Activated T-cell treated with anti-CD3 and anti-CD28 coated beads for 4 hours (primary cell): ENCODE measurements at regions not wholly inside any gene's neighbourhood (a gene's known extent, or its start where the extent isn't known, plus 50 kb on each side); places are given as distances from the start of the nearest gene placed in this dataset.
"Not testable (repeated sequence)": the region's sequence is repeated elsewhere in the genome, so short reads cannot be mapped to it uniquely, and the experiment has no call there.

ENCODE experiments used
- DNase-seq: peaks from one replicate; pipeline ENCODE4 v3.0.0-alpha.2; 2020

DNA sequence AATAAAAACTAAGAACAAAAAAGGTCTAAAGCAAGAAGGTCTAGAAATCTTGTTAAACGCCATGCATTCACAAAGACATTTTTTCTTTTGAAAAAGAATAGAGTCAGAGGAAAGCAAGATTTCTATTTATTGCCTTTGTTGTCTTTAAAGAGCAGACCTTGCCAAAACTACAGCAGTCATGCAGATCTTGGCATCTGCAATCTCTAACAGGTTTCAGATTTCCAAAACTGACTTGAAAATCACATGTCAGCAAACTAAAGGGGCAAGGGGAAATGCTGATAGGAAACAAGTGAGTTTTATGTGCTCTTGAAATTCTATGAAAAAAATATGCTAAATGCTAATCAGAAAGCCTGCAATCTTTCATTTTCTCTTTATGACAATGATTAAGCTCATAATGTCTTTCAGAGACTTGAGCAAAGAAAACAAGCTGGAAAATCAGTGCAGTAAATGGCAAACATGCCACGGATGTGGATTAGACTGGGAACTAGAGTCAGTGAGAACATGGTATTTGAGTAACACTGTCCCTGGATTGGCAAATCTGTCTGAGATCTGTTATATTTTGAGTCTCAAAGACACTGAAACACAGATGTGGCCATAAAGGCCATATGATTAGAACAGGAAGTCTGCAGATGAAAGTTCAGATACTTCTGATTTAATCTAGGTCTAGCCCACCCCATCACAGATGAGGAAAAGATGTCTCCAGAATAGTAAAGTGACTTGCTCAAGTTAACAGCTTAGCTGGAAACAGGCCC, 361.4 kb upstream of the RPS23 start:
- DNase-seq = no peak

DNA sequence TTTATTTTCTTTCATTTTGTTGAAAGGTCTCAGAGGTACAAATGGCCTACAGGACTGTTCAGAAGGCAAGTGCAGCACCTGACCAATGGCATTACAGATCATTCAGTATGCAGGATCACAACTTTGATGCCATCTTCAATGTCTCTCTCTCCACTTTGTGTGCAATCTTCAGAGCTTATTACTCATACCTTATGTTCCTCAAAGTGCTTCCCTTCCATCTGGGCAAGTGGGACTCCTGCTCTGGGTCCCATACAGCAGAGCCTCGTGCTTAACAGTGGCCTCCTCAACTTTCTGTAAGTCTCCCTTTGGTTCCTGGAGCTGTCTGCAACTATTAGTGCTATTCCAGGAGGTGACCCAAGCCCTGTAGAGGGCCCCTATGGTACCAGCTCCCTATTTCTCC, 358.4 kb upstream of the RPS23 start:
- DNase-seq = no peak

DNA sequence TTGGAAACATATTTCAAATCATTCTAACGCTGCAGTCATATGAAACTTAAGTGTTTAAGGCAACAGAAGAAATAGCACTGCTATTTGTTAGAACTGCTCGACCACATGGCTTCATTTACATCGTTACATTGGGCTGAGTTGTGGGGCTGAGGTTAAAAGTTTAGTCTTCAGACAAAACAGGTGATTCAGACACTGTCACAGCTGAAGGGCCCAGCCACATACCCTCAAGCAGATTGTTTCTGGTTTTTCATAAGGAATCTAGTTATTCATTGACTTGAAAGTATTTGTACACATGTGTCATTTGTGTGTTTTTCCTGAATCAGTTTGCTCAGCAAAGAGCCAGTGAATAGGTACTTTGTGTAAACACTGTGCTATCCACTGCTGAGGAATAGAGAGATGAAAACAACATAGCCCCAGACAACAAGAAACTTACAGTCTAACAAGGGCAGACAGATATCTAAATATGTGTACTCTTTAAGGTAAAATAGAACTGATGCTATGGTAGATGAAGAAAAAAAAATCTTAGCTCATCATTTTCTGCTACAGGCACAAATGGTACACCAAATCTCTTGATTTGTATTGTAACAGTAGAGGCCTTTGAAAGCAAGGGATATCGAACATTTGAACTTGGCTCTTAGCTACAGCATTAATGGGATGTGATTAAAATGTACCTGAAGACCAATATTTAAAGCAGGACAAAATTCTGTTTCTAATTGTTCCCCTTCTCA, 357.6 kb upstream of the RPS23 start:
- no peak for DNase-seq

DNA sequence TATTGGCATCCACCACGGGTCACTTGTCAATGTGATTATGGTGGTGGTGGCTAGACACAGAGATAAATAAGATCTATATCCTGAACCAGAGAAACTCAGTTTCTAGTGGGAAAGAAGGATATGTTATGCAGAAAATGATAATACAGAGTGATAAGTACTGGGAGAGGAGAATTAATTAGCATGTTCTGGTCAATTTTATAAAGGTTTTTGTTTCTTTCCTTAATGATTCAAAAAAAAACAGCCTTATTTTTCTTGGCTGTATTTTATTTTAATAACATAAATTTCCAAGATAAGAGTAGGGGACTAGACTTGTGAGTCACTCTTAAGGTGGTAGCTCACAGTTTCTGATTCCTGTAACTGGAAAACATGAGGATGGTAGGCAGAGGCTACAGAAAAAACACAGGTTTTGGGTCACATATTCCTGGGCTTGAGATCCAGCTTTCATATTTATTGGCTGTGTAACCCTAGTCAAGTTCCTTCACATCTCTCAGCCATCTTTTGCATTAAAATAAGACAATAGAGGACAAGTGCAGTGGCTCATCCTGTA, 350.3 kb upstream of the RPS23 start:
- no peak for DNase-seq

DNA sequence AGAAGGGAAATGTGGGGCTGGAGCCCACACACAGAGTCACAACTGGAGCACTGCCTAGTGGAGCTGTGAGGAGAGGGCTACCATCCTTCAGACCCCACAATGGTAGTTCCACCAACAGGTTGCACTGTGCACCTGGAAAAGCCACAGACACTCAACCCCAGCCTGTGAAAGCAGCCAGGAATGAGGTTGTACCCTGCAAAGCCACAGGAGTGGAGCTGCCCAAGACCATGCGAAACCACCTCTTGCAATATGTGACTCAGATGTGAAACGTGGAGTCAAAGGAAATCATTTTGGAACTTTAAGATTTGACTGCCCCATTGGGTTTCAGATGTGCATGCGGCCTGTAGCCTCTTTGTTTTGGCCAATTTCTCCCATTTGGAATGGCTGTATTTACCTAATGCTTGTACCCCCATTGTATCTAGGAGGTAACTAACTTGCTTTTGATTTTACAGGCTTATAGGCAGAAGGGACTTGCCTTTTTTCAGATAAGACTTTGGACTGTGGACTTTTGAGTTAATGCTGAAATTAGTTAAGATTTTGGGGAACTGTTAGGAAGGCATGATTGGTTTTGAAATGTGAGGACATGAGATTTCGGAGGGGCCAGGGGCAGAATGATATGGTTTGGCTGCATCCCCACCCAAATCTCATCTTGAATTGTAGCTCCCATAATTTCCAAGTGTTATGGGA, 348.9 kb upstream of the RPS23 start:
- not testable (repeated sequence) for DNase-seq

DNA sequence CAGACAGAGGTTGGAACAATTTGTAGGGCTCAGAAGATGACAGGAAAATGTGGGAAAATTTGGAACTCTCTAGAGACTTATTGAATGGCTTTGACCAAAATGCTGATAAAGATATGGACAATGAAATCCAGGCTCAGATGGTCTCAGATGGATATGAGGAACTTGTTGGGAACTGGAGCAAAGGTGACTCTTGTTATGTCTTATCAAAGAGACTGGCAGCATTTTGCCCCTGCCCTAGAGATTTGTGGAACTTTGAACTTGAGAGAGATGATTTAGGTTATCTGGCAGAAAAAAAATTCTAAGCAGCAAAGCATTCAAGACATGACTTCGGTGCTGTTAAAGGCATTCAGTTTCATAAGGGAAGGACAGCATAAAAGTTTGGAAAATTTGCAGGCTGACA, 347.9 kb upstream of the RPS23 start:
- DNase-seq = not testable (repeated sequence)

DNA sequence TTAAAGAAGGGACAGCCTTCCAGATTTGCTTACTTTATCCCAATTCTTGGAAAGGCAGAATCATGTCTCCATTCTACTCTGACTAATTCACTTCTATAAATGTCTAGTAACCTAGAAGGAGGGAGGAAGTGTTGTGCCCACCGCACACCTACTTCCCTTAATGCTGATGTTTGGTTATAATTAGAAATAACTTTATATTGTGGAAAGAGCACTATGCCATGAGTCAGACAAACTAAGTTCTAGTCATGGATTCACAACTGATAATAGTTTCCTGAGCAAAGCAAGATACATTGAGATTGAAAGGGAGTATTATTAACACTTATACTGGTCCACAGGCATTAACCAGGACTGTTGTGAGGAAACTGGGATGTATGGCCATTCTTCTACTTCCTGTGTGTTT, 345.9 kb upstream of the RPS23 start:
- DNase-seq = no peak

DNA sequence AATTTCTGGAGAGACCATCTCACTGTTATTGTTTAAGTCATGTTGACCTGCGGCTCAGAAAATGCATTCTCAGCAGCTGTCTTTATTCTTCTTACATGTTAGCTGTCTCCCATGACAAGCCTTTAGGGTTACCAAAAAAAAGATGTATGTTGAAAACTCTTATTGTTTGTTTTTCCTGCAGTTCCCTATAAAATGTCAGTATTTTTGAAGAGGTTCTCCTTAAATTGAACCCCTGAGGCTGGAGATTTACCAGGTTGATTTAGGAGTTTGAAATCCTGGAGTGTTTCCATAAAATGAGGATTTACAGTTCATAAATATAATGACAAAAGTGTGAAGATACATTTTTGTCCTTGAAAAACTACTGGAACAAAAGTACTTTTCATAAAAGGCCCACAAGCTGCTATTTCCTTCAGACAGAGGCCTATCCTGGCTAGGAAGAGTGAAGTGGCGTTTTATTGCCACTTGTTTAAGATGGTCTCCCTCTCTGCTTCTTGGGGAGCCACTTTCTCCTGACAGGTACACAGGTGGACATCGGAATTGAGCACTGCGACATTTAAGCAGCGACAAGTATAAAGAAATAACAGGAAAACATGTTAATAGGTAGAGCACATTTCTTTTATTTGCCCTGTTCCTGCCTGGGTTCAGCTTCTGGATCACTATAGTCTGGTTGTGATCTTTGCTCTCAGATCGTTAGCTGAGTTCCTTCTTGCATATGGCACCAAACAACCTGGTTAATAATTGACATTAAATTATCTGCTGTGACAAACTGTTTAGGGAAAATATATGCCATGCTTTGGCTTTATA, 344.8 kb upstream of the RPS23 start:
- no peak for DNase-seq

DNA sequence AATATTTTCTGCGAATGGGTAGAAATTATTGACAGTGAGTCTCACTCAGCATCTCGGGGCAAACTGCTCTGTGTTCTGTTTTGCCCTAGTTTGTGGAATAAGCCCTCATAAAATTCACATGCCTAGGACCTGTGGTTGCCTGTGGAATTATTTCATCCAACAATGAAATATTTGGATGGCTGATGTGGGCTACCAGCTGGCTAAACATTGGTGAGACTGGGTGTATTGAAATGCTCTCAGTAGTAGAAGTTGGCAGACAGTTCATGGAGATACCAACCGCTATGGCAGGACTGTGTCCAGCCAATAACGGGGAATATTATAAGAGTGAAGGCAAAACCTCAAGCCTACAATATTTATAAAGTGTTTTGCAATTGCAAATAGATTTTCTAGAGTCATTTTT, 344.1 kb upstream of the RPS23 start:
- no peak for DNase-seq

DNA sequence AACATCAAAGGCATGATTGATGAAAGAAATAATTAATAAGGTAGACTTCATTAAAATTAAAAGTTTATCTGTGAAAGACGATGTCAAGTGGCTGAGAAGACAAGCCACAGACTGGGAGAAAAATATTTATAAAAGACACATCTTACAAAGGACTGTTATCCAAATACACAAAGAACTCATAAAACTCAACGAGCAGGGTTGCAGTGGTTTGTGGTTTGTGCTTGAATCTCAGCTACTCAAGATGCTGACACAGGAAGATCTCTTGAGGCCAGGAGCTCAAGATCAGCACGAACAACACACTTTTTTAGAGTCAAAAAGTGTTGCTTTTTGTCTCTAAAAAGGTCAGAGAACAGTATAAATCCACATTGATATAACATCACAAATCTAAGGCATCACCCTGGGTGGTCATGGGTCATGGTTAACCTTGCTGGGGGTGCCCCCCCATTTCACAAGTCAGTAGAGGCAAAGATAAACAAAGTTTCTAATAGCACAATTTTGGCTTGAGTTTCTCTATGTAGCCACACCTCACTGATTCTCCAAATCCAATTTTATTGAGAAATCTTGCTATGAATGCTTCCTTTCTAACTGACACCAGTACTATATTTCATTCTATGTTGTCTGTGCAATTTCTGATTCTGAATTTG, 342.9 kb upstream of the RPS23 start:
- DNase-seq = no peak

DNA sequence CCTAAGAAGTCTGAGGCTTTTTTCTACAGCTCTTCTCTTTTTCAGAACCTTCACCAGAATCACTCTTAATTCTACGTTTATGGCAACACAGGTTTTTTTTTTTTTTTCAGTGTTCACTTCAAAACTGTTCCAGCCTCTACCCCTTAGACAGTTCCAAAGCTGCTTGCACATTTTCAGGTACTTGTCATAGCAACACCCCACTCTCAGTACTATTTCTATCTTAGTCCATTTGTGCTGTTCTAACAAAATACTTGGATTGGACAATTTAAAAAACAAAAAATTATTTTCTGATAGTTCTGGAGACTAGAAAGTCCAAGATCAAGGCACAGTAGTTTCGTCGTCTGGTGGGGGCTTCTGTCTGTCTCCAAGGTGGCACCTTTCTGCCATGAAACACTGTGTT, 340.9 kb upstream of the RPS23 start:
- DNase-seq = no peak

DNA sequence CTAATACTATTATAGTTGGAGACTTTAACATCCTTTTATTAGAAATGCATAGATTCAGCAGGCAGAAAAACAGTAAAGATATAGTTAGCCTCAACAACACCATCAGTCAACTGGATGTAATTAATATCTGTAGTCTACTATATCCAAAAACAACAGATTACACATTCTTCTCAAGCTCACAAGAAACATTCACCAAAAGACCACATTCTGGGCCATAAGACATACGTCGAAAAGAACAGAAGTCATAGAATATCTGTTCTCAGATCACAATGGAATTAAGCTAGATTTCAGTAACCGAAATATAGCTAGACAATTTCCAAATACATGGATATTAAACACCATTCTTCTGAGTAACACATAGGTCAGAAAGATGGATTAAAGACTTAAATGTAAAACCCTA, 336.6 kb upstream of the RPS23 start:
- DNase-seq = no peak

DNA sequence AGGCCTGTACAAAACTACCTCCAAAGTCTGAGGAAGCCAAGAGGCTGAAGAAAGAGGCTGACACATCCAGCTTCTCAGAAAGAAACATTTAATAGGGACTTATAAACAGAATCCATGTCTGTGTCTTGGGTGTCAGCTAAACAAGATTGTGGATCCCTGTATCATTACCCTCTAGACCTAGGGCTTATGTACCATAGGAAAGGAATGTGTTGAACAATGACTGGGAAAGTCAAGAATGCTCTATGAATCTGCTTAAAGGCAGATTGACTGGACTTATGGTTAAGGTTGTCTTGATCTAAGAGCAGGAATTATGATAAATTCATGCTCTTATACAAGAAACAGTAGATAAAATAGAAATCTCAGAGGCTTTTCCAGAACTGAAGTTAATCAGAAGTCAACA, 335.7 kb upstream of the RPS23 start:
- DNase-seq = no peak

DNA sequence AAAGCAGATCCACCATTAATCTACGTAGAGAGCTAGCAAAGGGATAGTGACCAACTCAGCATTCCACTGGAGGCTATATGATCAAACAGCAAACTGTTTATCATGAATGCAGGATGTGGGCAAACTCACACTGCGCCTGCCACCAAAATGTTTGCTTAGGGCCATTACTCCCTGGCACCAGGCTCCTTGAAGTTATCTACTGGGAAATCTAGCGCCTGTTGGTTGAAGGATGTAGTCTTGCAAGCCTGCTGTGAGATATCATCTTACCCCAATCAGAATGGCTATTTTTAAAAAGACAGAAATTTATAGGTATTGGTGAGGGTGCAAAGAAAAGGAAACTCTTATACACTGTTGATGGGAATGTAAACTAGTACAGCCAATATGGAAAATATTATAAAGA, 332.5 kb upstream of the RPS23 start:
- no peak for DNase-seq

DNA sequence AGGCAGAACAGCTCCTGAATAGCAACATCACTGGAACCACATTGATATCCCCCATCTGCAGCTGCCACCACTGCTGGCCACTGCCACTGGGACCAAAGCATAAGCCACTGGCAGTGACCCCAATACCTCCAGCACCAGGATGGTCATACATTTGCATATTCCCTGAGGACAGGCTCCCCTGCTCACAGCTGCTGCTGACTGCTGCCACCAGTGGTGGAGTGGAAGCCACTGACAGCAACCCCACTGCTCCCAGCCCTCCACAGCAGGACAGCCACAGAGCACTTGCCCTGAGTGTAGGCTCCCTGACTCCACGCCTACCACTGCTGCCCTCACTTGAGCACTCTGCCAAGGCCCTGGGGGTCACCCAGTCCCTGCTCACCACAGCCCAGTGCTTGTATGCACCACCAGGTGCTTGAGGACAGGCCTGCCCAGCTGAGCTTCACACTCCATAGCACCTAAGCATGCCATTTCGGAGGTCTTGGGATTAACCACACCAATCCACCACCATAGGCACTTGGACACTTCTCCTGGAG, 327.4 kb upstream of the RPS23 start:
- DNase-seq = no peak

DNA sequence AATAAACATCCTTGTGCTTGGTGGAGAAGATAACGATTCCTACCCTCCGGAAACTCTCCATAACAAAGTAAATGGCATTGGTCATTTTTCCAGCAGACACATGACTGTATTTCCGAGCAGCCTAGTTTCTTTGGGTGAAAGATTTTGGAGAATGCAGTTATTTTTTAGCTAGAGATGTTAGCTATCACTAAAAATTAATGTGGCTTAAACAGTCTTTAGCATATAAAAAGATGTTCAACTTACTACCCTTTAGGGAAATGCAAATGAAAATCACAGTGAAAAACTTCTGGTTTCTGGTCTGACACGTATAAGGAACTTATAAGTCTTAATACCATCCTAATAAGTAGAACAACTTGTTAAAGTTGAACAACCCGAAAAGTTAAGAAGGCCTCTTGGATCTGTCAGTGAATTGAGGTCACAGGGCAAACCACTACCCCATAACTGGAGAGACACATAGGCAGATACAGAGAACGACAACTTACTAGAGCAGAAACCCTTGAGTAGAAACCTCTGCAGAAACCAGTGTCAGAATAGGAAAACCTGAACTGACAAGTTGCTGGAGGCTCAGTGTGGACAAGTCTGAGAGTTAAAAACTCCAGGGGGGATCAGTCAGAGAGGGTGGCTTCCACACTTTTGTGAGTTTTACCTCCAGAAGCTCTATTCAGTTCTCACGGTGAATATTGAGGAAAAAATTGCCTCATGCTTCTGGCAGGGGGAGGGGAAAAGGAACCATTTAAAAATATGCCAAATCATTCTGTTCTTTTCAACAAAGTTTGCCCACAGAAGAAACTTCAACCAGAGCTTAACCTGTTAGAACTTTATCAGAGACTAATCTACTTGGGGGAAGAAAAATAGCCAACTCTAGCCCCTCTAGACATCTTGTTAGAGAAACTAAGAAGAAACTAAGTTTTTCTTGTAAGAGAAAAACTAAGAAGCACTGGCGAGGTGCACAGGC, 325.2 kb upstream of the RPS23 start:
- no peak for DNase-seq

DNA sequence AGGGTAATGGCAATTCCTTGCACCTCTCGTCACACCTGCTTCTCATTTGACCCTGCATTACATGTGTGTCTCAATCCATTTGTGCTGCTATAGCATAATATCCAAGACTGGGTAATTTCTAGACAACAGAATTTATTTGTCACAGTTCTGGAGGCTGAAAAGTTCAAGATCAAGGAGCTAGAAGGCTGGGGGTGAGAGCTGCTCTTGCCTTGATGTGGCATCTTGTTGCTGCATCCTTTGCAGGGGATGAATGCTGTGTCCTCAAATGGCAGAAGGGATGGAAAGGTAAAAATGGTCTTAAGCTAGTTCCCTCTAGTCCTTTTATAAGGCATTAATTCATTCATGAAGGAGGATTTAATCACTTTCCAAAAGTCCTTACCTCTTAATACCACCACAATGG, 323.7 kb upstream of the RPS23 start:
- DNase-seq = no peak

DNA sequence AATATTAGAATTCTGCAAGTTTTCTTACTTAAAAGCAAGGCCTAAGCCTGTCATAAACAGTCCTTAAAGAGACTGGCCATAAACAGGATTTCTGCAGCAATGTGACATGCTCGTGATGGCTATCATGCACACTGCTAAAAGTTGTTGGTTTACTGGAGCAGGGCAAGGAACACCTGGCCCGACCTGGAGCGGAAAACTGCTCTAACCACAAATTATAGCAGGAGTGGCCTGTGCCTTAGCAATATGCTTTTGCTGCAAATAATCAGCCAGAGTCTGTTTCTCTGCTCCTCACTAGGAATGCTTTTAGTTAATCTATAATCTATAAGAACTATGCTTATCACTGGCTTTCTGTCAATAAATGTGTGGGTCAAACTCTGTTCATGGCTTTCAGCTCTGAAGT, 322.9 kb upstream of the RPS23 start:
- DNase-seq = no peak

DNA sequence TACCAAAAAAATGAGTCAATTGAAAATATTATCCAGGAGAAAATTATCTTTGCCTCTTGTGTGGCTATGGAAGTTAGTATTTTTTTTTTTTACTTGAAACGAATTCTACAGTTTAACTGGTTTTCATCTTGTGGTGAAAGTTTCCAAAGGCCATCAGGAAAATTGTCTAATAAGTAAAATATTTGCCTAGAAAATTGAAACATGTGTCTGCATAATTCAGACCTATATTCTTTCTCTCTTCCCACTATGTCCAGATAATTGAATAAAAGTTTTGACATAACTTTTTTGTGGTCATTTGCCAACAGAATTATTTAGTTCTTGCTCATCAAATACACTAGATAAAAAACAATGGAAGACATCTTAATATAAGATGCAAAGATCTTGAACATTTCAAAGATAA, 321.5 kb upstream of the RPS23 start:
- no peak for DNase-seq

DNA sequence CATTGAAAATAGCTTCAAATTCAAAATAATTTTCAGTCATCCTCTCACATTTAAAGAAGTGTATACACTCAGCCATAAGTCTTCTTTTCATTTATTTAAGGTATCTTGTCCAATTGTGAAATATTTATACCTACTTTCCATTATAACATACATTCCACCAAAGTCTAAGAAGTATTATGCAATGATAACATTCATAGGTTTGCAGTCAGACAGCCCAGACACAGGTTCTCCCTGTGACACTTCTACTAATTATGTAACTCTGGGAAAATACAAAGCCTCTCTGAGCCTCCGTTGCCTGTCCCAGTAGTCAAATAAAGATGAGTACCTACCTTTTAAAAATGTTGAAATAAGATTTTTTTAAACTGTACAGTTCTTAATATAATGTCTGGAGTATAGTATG, 320.9 kb upstream of the RPS23 start:
- no peak for DNase-seq

DNA sequence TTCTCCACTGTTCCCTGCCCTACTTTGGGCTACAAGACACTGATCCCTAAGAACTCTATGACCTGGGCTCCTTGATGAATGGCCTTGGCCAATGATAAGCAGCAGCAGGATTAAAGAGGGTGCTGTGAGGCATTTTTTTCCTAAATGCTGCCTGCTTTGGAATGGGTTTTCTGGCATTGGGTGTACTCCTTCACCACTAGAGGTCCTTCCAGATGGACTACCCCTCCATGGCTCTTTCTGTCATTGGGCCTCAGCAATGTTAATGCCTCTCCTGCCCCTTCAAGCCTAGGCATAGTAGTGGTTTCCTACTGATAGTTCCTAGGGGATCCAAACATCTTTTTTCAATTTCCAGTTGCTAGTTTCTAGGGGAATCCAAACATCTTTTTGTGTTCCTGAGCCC, 319.3 kb upstream of the RPS23 start:
- no peak for DNase-seq
